ENCODE measurements at regions not wholly inside any gene's neighbourhood (a gene's known extent, or its start where the extent isn't known, plus 50 kb on each side); places are given as distances from the start of the nearest gene placed in this dataset.

- TF ChIP-seq ZNF274 (IDR thresholded peaks at IDR 0.05; ENCODE audit: low read depth, low read length) = no peak
- no peak for TF ChIP-seq YY1 (IDR thresholded peaks at IDR 0.05; ENCODE audit: insufficient read depth, insufficient read length)
- TF ChIP-seq SUZ12 (IDR thresholded peaks at IDR 0.05; ENCODE audit: extremely low read depth, insufficient read depth, insufficient read length) = no peak
Observed at GRCh38 chr11:25755381-25755780, 576.5 kb upstream of the ANO3 start.

All from NT2/D1 (cell line).